GM21515 (cell line): ENCODE measurements at regions not wholly inside any gene's neighbourhood (a gene's known extent, or its start where the extent isn't known, plus 50 kb on each side); places are given as distances from the start of the nearest gene placed in this dataset.

ENCODE experiments used
- ATAC-seq: cut with Tn5 transposase; IDR thresholded peaks from one replicate; pipeline ENCODE4 v1.9.1; 2021; ENCODE audit not compliant: unreplicated experiment

- no peak for ATAC-seq
Measured at GRCh38 chr13:107141767-107142166, 573.8 kb upstream of the ARGLU1 start.

DNA sequence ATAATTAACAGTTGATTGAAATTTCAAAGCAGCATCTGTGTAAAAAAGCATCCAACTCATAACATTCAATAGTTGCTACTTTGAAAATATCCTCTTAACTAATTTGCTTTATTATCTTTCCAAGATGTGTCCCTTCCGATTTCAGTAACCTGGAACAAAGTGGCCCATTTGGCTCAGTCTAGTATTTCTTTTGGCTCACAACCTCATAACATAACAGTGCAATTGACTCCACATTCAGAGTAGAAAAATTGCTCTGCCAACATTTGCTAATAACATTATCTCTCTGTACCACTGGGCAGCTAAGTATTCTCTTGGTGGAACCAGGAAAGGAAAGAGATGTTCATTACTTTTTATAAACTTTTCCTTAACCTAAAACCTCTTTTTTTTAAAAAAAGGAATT, 571.1 kb upstream of the ARGLU1 start:
- no peak for ATAC-seq

- ATAC-seq = no peak
Measured at GRCh38 chr13:107138486-107138885, 570.5 kb upstream of the ARGLU1 start.

DNA sequence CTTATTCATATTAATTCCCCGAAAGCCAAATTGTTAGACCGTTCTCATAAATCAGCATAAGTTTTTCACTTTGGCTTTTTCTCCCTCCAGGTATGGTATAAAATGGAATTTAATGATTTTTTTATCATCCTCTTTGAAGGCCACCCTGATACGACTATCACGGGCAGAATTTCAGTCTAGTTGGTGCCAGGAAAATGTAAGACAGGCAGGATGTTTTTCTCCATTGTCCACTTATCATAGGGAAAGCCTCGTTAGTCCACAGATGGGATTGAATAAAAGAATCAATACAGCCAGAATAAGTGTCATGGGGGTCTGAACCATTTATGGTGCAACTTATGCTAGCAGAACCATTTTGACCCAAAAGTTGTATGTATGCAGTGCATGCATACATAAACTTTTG, 566.0 kb upstream of the ARGLU1 start:
- no peak for ATAC-seq

DNA sequence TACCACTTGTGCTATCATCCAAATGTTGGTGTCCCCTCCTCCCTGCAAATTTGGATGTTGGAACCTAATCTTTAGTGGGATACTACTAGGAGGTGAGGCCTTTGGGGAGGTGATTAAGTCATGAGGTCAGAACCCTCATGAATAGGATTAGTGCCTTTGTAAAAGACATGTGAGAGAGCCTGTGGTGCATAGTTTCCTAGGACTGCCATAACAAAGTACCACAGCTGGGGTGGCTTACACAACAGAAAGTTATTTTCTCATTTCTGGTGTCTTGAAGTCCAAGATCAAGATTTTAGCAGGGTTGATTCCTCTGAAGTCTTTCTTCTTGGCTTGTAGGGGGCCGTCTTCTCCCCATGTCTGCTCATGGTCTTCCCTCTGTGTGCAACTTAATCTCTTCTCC, 562.6 kb upstream of the ARGLU1 start:
- no peak for ATAC-seq

DNA sequence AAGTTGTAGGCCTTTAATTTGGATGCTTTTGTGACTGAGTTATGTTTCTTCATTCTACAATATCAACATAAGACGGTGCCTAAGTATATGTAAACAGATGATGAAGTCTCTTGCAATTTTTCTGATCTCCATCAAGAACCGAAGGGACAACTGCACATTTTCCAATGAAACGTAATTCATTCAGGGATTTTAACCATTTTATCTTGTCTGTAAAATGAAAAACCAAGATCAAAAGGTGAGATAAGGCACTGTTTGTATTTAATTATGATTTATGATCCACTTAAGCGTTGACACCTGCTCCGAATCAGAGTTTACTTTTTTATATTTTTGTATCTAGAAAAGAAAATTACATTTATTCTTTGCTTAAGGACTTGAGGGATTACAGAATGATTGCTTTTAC, 556.8 kb upstream of the ARGLU1 start:
- no peak for ATAC-seq

GRCh38 chr13:107124129-107124718, 556.3 kb upstream of the ARGLU1 start:
- no peak for ATAC-seq

DNA sequence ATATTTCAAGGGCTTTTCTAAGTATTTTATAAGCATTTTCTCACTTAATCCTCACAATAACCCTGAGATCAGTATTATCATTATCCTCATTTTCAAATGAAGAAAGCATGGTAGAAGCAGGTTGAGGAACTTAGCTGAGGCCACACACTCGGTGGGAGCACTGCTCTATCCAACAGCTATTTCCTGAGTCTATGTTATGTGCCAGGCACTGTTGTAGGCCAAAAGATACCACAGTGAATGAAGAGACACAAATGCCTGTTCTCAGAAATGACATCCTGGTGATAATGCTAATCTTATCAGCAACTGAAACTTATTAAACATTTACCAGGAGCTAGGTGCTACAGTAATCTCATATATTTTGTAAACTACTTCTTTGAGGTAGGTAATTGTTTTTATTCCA, 553.9 kb upstream of the ARGLU1 start:
- ATAC-seq = no peak

DNA sequence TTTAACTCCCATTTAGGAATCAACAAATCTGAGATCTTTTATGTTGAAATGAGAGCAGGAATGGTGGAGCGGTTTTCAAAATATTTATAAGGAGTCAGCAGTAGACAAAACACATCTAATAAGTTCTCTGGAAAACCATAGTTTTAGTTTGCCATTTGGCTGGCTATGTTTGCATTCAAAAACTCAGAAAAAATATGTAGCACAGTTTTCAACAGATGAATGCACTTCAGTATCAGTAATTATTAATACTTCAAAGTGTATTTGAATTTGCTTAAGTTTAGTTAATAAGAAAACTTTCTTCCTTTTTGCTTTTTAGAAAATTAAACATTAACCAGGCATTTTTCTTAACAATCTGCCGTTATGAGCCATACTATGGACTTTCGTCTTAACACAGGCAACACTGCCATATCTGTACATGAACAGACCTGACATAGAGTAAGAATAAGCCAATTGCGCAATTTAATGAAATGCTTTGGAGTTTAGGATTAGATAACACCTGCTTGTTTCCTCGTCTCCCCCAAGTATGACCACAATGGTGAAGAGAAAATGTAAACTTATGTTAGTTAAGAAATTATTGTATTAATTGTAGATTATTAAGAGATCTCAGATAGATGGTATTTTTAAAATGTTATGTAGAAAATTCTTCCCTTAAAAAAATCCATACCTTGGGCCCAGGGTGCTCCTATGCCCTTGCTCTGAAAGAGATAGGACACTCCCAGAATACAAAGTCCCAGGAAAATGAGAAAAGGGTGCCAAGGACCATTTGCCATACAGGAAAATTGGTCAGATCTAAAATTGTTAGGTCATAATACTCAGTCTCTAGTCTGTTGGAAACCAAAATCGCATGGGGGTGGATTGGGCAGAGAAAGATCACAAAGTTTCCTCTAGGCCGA, 552.3 kb upstream of the ARGLU1 start:
- ATAC-seq = no peak

- no peak for ATAC-seq
Measured at GRCh38 chr13:107118506-107118905, 550.6 kb upstream of the ARGLU1 start.

DNA sequence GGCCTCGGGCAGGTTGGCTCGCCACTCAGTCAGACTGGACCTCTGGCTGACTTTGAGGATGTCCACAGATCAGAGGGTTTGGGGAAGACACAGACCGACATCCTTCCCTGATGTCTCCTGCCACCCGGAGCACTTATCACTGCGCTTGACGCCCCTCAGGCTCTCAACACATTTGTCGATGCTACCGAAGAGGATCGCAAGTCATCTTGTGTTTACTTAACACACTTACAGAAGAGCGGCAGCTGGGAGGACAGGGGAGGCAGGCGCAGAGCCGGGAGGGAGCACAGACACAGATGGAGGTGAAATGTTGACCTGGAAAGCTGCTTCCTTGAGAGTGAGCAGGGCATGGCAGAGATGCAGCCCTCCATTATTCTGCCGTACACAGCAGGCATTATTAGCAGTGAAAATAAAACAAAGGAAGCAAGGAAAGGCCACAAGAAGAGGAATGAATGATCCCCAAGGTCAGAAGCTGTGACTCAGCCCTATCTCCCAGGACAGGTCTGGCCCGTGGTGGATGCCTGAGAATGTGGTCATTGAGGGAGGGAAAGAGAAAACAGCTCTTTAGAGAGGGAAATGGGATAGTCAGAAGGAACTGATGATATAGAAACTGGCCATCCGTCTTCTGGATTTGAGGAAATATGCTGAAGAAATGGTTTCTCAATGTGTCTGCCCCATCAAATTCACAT, 549.5 kb upstream of the ARGLU1 start:
- ATAC-seq = no peak

DNA sequence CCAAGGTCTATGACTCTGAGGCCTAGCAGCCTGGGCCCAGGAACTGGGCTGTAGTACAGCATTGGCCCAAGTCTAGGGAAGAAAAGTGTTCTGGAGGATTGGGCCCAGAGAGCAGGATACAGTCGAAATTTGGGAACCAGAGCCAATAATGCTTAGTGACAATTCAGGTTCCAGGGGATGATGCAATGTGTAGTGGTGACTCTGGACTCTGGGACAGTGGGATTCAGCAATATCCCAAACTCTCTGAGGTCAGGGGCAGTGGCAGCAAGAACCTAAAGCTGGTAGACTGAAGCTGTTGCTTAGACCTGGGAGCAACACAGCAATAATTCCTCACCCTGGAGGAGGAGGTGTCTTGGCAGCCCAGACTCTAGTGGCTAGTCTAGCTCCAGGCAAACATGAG, 545.5 kb upstream of the ARGLU1 start:
- no peak for ATAC-seq

- no peak for ATAC-seq
Measured at GRCh38 chr13:107111248-107111647, 543.3 kb upstream of the ARGLU1 start.

DNA sequence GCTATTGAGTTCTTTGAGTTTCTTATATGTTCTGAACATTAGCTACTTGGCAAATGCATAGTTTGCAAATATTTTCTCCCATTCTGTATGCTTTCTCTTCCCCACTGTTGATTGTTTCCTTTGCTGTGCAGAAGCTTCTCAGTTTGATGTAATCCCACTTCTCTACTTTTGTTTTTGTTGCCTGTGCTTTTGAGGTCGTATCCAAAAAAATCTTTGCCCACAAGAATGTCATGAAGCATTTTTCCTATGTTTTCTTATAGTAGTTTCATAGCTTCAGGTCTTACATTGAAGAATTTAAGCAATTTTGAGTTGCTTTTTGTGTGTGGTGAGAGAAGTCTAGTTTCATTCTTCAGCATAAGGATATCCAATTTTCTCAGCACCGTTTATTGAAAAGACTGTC, 536.7 kb upstream of the ARGLU1 start:
- ATAC-seq = no peak

GRCh38 chr13:107102676-107103075, 534.7 kb upstream of the ARGLU1 start:
- no peak for ATAC-seq

DNA sequence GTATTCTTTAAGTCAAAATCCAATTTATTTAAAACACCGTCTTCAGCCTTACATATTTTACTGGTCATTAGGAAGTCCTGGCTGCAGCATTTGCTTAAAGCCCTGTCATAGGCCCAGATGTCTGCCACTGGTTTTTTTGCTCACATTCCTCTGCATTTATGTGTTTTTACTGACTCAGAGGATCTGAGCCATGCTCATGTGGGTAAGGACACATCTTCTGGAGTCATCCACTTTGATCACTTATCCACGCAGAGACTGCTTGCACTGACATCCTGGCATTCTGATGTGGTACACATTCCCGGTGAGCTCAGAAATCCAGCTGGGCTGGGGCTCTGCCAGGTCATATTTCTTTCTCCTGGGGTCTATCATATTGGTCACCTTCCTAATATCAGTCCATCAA, 531.7 kb upstream of the ARGLU1 start:
- ATAC-seq = no peak

GRCh38 chr13:107097916-107098315, 530.0 kb upstream of the ARGLU1 start:
- no peak for ATAC-seq

DNA sequence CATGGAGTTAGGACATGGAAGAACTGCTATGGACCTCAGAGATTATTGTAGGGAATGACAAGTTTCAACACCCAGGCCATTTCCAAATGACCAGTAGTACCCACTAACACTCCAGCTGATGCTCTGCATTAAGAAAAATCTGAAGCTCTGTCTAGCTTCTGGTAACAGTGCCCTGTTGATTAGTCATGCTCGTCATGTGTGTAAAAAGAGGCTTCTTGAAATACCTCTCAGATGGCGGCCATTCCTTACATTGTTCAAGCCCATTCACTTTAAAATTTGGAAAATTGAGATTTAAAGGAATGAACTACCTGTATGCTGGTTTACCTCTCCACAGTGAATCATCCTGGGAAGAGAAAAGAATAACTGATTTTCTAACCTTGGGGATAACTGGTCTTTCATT, 527.9 kb upstream of the ARGLU1 start:
- no peak for ATAC-seq

DNA sequence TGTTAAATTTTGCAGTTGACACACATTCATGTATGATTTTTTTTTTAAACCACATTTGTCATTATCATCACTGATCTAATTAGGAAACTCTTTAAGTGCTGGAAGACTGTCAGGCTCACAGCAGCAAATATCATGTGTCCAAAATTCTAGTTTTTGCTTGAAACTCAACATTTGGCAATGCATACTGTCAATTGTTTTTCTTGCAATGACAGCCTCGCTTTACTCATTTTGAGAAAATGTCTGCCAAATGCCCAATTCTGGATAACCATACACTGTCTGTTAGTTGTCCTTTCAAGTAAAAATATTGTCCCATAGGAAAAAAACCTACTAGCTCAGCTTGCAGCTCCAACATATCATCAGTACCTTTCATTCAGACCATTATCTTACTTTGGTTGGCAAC, 523.9 kb upstream of the ARGLU1 start:
- ATAC-seq = no peak

- ATAC-seq = no peak
Measured at GRCh38 chr13:107091428-107091827, 523.5 kb upstream of the ARGLU1 start.

- ATAC-seq = no peak
Measured at GRCh38 chr13:107088061-107088460, 520.1 kb upstream of the ARGLU1 start.

DNA sequence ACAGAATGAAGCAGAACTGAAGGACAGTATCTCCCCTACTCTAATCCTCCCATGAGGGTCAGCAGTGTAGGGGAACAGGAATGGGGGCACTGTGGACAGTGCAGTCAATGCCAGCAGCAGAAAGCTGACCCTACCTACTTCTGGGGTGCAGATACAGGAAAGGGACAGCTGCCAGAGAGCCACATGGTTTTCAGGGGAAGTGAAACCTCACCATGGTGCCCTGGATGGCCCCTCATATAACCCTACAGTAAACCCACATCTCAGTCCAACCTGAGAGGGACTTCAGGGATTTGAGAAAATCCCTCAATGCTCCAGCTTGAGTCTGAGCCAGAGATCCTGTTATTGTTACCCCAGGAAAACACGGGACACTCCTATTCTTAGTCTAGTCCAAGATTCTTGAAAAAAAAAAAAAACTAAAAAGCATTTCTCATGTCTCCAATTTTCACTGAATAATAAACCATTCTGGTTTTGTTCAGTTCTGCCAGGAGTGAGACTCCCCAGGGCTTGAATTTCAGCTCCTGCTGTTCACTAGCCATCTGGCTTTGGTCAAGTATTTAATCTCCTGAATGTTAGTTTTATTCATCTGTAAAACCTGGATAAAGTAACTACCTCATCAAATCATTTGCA, 511.6 kb upstream of the ARGLU1 start:
- no peak for ATAC-seq
